NCI-H1436 treated with DMSO at 0.1 percent for 48 hours (cell line): ENCODE measurements at regions not wholly inside any gene's neighbourhood (a gene's known extent, or its start where the extent isn't known, plus 50 kb on each side); places are given as distances from the start of the nearest gene placed in this dataset.

Experiments
- DNase-seq: peaks from one replicate; lab custom pipeline; 2025; lab: John Stamatoyannopoulos, UW

DNA sequence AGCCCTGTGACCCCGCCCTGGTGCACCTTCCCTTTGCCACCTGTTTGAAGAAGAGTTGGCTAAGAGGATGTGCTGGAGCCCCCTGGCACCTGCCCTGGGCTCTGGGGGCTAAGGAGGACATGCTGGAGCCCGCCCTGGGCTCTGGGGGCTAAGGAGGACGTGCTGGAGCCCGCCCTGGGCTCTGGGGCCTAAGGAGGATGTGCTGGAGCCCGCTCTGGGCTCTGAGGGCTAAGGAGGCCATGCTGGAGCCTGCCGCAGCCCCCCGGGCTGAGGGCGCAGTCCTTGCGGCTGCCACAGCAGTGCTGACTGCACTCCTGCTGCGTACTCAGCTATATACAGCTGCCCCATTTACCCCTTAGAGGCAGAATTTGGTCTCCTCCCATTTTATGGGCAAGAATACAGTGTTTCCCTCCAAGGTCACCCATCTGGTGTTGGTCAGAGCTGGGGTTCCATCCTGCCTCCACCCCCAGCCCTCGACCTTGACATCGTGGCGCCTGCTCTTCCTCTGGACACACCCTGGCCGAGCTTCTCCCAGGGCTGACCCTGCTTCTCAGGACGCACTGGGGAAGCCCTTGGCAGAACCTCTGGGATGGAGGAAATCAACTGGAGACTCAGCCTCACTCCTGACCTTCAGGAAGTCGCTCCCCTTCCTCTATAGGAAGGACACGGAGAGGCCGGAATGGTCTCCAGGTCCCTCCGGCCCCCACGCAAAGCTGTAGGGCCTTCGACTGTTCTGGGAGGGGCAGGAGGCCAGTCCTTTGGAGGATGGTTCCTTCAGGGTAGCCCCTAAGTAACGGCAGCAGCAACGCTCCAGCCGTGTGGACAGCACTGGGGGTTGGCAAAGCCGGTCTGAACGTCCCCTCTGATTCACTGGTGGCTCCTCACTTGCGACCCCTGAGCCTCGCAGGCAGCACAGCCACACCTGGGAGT lies 65.0 kb upstream of the HPCAL1 start:
- no peak for DNase-seq

DNA sequence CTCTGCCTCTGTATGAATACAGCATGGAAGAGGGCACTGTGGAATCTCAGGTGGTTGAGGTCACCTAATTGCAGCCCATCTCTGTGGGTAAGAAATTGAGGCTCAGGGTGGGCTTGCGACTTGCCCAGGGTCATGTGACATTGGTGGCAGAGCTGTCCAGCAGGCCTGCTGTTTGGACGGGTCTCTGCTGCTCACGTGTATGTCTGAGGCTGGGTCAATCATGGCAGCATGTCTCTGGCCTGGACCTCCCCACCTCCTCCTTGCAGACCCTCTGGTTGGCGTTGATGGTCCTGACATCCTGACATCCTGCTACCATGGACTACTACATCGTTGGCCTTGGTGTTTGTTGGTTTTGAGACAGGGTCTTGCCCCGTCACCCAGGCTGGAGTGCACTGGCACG lies 64.3 kb upstream of the HPCAL1 start:
- DNase-seq = no peak

DNA sequence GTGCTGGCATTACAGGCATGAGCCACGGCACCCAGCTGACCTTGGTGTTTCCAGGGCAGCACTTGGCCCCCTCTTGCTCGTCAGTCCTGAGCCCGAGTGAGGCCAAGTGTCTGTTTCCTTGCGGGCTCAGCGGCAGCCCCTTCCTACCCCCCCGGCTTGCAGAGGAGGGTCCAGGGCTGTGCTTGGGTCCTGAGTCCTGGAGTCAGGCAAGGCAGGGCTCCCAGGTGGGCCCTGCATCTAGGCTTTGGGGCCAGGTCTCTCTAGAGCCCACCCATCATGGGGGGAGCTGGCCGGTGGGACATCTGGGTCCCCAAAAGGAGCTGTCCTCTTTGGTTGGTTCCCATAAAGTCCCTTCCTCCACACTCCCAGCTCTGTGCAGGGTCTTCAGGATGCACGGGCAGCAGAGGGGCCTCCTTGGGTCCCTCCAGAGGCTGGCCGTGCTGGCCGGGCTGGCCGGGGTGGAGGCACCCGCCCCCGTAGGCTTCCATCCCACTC lies 63.7 kb upstream of the HPCAL1 start:
- DNase-seq = no peak

DNA sequence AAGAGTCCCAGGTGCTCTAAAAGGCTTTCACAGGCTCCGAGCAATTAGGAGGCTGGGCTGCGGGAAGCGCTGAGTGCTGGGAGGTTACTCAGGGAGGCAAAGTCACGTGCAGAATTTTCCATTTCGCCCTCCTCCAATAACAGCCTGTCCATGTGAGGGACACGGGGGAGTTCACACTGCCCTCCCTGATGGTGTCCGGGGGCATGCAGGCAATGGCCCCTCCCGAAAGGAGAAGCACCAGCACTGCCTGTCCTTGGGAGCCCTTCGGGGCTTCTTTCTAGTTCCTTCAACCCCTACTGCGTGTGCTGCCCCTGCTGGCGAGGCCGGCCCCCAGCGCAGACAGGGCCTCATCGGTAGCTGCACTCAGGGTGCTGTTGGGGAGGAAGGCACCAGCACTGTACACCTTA lies 63.1 kb upstream of the HPCAL1 start:
- no peak for DNase-seq

DNA sequence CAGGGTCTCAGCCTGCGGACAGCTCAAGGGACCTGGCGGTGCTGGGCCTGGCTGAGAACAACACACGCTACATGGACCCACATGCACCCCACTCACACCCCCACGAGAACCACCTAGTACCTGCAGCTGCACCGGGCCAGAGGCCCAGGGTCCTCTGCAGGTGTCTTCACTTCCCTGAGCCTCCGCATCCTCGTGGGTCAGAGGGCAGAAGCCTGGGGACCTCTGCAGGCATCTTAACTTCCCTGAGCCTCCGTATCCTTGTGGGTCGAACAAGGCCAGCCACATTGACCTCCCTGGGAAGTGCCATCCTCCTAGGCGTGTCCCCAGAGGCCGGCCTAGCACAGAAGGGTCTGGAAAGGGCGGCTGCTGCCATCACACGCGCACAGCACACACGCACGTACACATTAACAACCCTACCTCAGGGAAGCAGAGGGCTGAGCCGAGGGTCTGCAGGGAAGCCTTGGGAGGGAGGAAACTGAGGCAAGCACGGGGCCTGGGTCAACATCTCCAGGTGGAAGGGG lies 62.5 kb upstream of the HPCAL1 start:
- no peak for DNase-seq

DNA sequence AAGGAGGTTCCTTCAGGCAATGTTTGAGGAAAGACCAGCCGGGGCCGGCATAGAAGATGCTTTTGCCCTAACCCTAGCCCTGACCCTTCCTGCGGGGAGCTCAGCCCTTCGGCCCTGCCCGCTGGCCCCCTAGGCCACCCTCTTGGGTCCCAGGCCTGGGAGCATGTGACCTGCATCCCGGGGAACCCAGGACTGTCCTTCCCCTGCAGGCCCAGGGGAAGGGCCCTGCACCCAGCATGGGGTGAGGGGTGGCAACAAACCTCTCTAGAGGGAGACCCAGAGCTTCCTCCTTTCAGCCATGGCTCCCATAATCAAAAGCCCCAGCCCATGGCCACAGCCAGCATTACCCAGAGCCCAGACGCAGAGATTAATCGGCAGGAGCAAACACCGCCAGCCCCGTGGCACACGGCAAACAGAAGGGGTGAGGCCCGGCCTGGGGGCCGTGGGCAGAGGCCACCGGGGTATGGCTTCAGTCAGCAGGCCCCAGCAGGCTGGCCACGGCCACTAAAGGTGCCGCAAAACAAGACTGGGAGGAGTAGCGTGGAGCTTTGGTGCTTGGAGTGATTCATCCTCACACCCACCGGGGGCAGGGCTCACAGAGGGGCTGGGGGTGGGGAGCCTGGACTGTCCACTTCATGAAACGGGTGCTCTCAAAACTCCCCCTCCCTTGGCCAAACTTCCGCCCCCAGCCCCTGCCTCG lies 61.6 kb upstream of the HPCAL1 start:
- no peak for DNase-seq

DNA sequence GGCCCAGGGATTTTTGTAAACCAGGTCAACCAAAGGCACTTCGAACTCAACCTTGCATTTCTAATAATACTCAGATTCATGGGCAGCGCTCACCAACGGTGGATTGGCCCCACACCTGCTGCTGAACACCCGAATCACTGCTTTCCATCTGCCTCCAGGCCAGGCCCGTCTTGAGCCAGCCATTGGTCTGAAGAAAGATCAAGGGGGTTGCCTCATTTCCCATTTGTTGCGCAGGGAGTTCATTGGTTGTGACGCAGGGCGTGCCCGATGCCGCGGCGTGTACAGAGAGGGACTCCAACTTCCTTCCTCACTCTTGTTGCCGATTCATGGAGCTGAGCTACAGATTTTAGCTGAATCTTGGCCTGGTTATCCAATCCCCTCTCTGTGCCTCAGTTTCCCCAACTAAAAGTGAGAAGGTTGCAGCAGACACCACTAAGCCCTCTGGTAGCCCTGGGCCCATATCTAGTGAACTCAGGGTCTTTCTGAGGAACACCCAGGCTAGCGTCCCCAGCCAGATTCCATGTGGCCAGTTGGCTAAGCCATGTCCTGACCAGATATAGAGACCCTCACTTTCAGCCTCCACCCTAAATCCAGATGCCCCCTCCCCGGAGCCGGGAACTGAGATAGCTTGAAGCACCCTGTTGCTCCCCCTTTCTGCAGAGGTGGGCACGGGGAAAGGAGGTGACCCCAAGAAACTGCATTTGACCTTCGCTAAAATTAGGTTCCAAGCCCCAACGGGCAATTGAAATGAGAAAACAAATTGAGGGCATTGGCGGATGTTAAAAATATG lies 60.9 kb upstream of the HPCAL1 start:
- no peak for DNase-seq

DNA sequence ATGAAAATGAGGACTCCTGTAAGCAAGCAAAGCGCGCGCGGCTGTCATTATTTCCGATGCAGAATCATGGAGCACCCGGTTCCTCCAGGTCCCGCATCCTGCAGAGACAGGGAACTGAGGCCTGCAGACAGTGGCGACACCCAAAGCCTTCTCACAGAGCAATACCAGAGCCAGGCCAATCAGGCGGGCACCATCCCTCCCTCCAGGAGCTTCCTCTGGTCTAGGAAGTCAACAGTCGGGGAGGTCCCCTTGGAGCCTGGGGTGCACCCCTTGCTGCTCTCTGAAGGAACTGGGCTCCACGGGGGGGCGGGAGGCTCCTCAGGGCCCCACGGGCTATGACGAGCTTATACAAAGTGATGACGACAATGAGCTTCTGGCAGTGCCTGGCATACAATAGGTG lies 60.3 kb upstream of the HPCAL1 start:
- no peak for DNase-seq

DNA sequence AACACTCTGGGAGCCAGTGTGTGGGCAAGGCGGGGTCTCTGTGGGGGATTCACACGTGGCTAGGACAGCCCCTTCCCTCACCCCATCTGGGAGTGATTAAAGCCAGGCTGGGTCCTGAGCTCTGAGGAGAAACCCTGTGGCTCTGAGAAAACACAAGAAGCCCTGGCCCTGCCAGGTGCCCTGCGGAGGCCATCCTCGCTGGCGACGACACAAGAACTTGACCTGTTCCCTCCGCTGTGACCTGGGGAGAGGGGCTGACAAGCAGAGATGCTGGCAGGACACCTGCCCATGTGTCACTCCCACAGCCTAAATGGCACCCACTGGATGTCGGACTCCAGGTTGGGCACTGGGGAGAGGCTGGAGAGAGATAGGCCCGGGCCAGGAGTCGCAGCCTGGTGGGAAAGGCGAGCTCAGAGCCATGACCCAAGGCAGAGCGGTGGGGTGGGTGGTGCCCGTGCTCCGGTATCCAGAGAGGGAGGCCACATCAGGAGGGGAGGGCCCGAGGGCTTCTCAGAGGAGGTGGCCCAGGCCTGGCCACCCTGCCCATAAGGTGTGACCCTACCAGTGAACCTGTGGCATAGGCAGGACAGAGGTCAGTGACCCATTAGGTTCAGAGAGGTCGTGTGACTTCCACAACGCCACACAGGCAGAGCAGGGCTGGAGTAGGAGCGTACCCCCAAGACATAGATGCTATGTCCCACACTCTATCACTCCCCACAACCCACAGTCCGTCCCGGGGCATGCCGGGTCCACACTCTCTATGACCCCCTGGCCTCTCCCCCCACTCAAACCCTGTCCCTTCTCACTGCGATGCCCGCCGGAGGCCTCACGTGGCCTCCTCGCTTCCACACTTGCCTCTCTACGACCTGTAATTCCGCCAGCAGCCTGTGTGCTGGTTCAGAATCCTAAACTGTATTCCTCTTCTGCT lies 59.4 kb upstream of the HPCAL1 start:
- no peak for DNase-seq

DNA sequence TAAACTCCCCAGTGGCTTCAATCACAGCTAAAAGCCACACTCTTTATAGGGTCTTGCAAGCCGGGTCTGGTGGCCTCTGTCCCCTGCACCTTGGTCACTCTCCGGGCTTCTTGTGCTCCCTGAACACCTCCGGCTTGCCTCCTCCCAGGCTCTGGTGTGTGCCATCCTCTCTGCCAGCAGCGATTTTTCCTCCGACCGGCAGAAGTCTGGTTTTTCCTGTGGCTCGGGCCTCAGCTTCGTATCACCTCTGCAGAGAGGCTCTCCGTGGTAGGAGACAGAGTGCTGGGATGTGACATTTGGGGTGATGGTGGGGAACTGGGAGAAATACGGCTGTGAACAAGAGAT lies 58.8 kb upstream of the HPCAL1 start:
- no peak for DNase-seq

DNA sequence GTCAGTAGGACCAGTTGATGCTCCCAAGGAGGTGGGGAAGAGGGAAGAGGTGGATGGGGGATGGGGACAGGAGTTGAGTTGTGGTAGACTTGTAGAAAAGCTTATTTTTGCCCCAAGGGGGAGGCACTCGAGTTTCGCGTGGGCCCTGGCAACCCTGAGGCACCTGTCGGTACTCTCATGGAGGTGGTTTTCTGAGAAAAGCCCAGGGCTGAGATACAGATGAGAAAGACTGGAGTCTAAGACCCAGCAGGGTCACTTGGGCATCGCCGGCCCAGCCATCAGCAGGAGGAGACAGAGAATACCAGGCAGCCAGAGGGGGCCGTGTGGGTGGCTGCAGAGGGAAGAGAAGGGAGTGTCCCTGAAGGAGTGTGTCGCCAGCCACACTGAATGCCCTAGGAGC lies 57.7 kb upstream of the HPCAL1 start:
- no peak for DNase-seq

DNA sequence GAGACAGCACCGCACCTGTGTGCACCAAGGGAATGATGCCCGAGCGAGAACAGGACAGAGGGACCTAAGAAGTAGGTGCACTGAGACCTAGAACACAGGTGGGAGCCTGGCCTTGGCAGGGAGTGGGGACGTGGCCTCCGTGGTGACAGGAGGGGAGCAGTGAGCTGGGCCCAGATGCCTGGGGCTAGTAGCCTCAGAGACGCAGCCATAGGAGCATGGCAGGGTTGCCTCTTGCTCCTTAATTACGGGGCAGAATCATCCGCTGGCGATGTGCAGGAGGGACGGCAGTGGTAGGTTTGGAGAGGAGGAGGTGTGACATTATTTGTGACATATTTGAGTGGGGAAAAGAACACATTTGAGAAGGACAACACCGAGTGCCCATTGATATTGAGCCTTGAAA lies 57.0 kb upstream of the HPCAL1 start:
- DNase-seq = no peak

DNA sequence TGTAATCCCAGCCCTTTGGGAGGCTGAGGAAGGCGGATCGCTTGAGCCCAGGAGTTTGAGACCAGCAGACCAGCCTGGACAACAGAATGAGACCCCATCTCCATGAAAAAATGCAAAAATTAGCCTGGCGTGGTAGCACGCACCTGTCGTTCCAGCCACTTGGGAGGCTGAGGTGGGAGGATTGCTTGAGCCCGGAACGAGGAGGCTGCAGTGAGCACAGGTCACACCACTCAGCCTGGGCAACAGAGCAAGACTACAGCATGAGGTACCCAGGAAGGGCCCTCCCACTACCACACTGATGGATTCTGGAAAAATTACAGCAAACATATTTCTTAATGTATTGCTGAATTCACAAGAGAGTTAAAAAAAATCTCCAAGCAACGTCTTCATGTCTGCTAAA lies 56.3 kb upstream of the HPCAL1 start:
- no peak for DNase-seq

DNA sequence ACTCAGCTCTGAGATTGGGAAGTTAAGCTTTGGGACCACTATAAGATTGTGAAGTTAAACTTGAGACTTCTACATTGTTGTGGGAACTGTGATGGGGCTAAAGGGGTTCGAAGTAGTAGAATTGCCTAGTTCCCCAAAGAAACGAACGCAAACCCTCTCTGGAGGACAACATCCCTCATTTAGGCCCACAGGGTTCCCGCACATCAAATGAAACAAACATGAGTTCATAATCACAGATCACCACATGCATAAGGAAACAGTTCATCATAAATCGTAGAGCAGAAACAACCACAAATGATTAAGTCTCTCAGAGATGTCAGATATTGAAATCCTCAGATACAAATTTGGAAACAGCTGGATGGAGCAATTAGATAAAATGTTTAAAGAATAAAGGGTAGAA lies 55.9 kb upstream of the HPCAL1 start:
- no peak for DNase-seq

DNA sequence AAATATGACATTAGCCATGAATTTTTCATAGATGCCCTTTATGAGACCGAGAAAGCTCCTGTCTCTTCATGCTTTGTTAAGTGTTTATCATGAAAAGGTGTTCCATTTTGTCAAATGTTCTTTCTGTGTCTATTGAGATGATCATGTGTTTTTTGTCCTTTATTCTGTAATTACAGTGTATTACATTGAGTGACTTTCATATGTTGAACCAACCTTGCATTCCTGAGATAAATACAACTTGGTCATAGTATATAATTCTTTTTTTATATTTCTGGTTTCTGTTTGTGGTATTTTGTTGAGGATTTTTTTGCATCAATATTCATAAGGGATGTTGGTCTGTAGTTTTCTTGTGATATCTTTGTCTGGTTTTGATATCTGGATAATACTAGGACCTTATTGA lies 52.9 kb upstream of the HPCAL1 start:
- no peak for DNase-seq

DNA sequence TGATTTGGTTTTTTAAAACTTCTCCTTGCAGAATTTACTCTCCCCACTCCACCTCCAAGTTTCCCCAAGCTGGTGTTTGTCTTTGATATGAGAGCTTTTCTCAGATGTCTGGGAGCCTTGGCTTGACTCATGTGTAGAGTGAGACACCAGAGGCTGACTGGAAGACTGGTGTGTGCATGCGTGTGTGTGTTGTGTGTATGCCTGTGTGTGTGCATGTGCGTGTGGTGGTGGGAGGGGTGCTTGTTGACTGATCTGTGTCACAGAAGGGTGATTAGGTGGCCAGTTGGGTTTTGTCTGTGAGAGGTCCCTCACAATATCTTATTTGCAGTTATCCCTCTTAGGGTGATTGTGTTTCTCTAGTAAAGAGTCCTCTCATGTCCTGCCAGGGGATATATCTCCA lies 50.5 kb upstream of the HPCAL1 start:
- DNase-seq = no peak

DNA sequence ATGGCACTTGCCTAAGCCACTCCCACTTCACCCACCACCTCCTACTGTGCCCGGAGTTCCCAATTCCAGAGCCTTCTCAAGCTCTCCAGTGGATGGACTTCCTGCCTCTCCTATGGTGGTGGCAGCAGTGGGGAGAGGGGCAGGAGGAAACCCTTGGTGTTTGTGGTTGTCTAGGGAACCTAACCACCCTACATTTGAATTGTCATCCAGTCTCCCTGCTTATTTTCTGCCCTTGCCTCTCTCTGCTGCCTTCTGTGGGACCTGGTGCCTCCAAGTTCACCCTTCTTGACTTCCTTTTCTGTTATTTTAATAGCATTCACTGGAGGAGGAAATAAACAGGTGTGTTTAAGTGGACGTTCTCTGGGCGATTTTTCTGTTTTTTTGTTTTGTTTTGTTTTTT lies 50.0 kb upstream of the HPCAL1 start:
- no peak for DNase-seq
